ENCODE measurements at regions not wholly inside any gene's neighbourhood (a gene's known extent, or its start where the extent isn't known, plus 50 kb on each side); places are given as distances from the start of the nearest gene placed in this dataset.

- TF ChIP-seq CTCF (IDR thresholded peaks at IDR 0.05; ENCODE audit: low read depth, low read length): no peak
- no peak overlapping the region for H3K4me3 ChIP-seq (ENCODE audit: low read depth, low read length)
Observed at GRCh38 chr6:14921878-14922671, 323.8 kb upstream of the JARID2 start.

GRCh38 chr6:14922706-14923460, 323.0 kb upstream of the JARID2 start:
- no peak for TF ChIP-seq CTCF (IDR thresholded peaks at IDR 0.05; ENCODE audit: low read depth, low read length)
- no peak overlapping the region for H3K4me3 ChIP-seq (ENCODE audit: low read depth, low read length)

GRCh38 chr6:14924126-14925024, 321.5 kb upstream of the JARID2 start:
- TF ChIP-seq CTCF (IDR thresholded peaks at IDR 0.05; ENCODE audit: low read depth, low read length): no peak
- no peak overlapping the region for H3K4me3 ChIP-seq (ENCODE audit: low read depth, low read length)

- no peak for TF ChIP-seq CTCF (IDR thresholded peaks at IDR 0.05; ENCODE audit: low read depth, low read length)
- no peak overlapping the region for H3K4me3 ChIP-seq (ENCODE audit: low read depth, low read length)
Observed at GRCh38 chr6:14925025-14925698, 320.7 kb upstream of the JARID2 start.

- TF ChIP-seq CTCF (IDR thresholded peaks at IDR 0.05; ENCODE audit: low read depth, low read length): no peak
- H3K4me3 ChIP-seq (ENCODE audit: low read depth, low read length): no peak overlapping the region
Observed at GRCh38 chr6:14925699-14926026, 320.2 kb upstream of the JARID2 start.

- TF ChIP-seq CTCF (IDR thresholded peaks at IDR 0.05; ENCODE audit: low read depth, low read length): no peak
Observed at GRCh38 chr6:14927398-14927797, 318.5 kb upstream of the JARID2 start.

More at GRCh38 chr6:14927398-14927797, 318.5 kb upstream of the JARID2 start:
- H3K4me3 ChIP-seq (ENCODE audit: low read depth, low read length): no peak overlapping the region

Measured in WI38 (cell line).